IMR-90 (cell line): ENCODE measurements at regions not wholly inside any gene's neighbourhood (a gene's known extent, or its start where the extent isn't known, plus 50 kb on each side); places are given as distances from the start of the nearest gene placed in this dataset.

ENCODE experiments used
- BHLHE40 ChIP-seq: fragments of 150-350 bp; IDR thresholded peaks from 2 replicates; pipeline ENCODE4 v1.6.1; 2016; ENCODE audit warnings: mild to moderate bottlenecking, low read depth, low read length
- CEBPB ChIP-seq: IDR thresholded peaks from 2 replicates; pipeline ENCODE4 v1.6.1; 2012; ENCODE audit warnings: low read depth, low read length, improper control_type of control experiment
- CTCF ChIP-seq: conservative IDR thresholded peaks from 2 replicates; pipeline ENCODE4 v1.5.1; 2012; ENCODE audit warnings: mild to moderate bottlenecking, low read depth, low read length, improper control_type of control experiment
- POLR2A ChIP-seq: IDR thresholded peaks from 2 replicates; pipeline ENCODE4 v1.6.1; 2012; ENCODE audit warnings: mild to moderate bottlenecking, low read depth, low read length

DNA sequence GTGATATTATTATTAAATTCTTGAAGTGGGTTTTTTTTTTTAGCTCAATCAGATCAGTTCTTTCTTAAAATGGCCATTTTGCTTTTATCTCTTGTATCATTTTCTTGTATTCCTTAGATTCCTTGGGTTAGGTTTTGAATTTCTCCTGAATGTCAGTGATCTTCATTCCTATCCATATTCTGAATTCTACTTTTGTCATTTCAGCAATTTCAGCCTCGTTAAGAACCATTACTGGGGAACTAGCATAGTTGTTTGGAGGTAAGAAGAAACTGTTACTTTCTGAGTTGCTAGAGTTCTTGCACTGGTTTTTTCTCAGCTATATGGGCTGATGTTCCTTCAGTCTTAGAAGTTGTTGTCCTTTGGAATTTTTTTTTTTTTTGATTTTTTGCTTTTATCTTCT lies 293.1 kb downstream of the MAP2K4 start:
- no peak for TF ChIP-seq CTCF
- TF ChIP-seq BHLHE40: no peak
- no peak for TF ChIP-seq POLR2A
- no peak for TF ChIP-seq CEBPB
